ENCODE measurements at regions not wholly inside any gene's neighbourhood (a gene's known extent, or its start where the extent isn't known, plus 50 kb on each side); places are given as distances from the start of the nearest gene placed in this dataset.

- WGBS (ENCODE audit: low lambda C conversion rate), result 7% methylated on average over 2 of the region's 2 CpGs
- H3K4me1 ChIP-seq (ENCODE audit: insufficient read depth, low read length), result no peaks in the 10 kb centered on the region
- intact Hi-C loops (cut with micrococcal nuclease; ENCODE audit: unreplicated experiment), result no loop called here
- ATAC-seq (no peak), DNase-seq (ENCODE audit: low spot score) (no peak), FAIRE-seq (no peak)
- H3K79me2 ChIP-seq (ENCODE audit: insufficient read depth, low read length), result no peaks in the 10 kb centered on the region
- H3K36me3 ChIP-seq (replicated peaks in 1 of 2; ENCODE audit: control insufficient read depth in 1 of 2, insufficient read depth in 2 of 2, low read length in 2 of 2), result no peaks in the 10 kb centered on the region
- H4K20me1 ChIP-seq (ENCODE audit: insufficient read depth, low read length), result no peaks in the 10 kb centered on the region
- no peak for TF ChIP-seq MBNL3 (CRISPR knock-in tag; conservative IDR thresholded peaks at IDR 0.05)
- TF ChIP-seq ZNF850 (CRISPR knock-in tag; conservative IDR thresholded peaks at IDR 0.05), result no peak
- TF ChIP-seq ZNF530 (CRISPR knock-in tag; IDR thresholded peaks at IDR 0.05; ENCODE audit: low read depth), result no peak
- TF ChIP-seq ETV6 (CRISPR knock-in tag; conservative IDR thresholded peaks at IDR 0.05), result no peak
- no peak for TF ChIP-seq SMARCE1 (IDR thresholded peaks at IDR 0.05; ENCODE audit: borderline replicate concordance)
- no peak for TF ChIP-seq ZNF619 (CRISPR knock-in tag; IDR thresholded peaks at IDR 0.05)
- TF ChIP-seq ZNF124 (CRISPR knock-in tag; IDR thresholded peaks at IDR 0.05), result no peak
- TF ChIP-seq ZNF558 (CRISPR knock-in tag; IDR thresholded peaks at IDR 0.05; ENCODE audit: borderline replicate concordance), result no peak
- TF ChIP-seq ZXDC (CRISPR knock-in tag; IDR thresholded peaks at IDR 0.05), result no peak
- no peak for TF ChIP-seq TAF1 (CRISPR knock-in tag; IDR thresholded peaks at IDR 0.05)
- no peak for TF ChIP-seq NR2F2 (IDR thresholded peaks at IDR 0.05; ENCODE audit: borderline replicate concordance, low read depth)
- no peak for TF ChIP-seq ZFP82 (CRISPR knock-in tag; IDR thresholded peaks at IDR 0.05; ENCODE audit: borderline replicate concordance)
- no peak for TF ChIP-seq THYN1 (CRISPR knock-in tag; IDR thresholded peaks at IDR 0.05; ENCODE audit: borderline replicate concordance, low read depth)
- ChIA-PET POLR2A (no interaction called here), CTCF (ENCODE audit: low intra/inter-chr PET ratio, low total read pairs) (no interaction called here)
- no peak overlapping the region for H3K4me2 ChIP-seq (ENCODE audit: low read depth, low read length)
- no peak overlapping the region for H3K4me3 ChIP-seq (replicated peaks in 1 of 3; ENCODE audit: insufficient read depth in 1 of 3, low read depth in 2 of 3, low read length in 3 of 3)
- in situ Hi-C loops (cut with HindIII; ENCODE audit: extremely low pct_ligation_motif_present, low pct_unique_long_range_greater_than_20kb), result no loop called here
- no peak overlapping the region for H3K27ac ChIP-seq (ENCODE audit: extremely low read length, insufficient read depth, low read length)
- no peaks in the 10 kb centered on the region; the same call in 1 of the 2 replicates for H3K9me3 ChIP-seq (ENCODE audit: low read length)
- H3K9ac ChIP-seq (ENCODE audit: insufficient read depth, low read depth, low read length), result no peak overlapping the region
- no TSS peak for BruUV-seq (replicated peaks)
- H2AFZ ChIP-seq (ENCODE audit: low read length), result no peak overlapping the region
- no peaks in the 10 kb centered on the region; a peak in 1 of 5 replicates for H3K27me3 ChIP-seq (ENCODE audit: control insufficient read depth in 1 of 2, insufficient read depth in 2 of 2, low read length in 2 of 2)
These were observed 263.5 kb upstream of the PLD5 start for GRCh38 chr1:242787968-242788367.
